GM12878 (cell line): ENCODE measurements at regions not wholly inside any gene's neighbourhood (a gene's known extent, or its start where the extent isn't known, plus 50 kb on each side); places are given as distances from the start of the nearest gene placed in this dataset.

Experiments
- CBX3 ChIP-seq: fragments of 200-600 bp; sonication (generic); IDR thresholded peaks from 2 replicates; pipeline ENCODE4 v1.6.1; 2016; ENCODE audit warnings: low read depth, borderline replicate concordance
- CEBPB ChIP-seq, 2 experiments: fragments of 150-350 bp in 1 of 2; IDR thresholded peaks; 2 replicates each; pipeline ENCODE4 v1.6.1; 2012 to 2014; ENCODE audit warnings: low read depth in 2 of 2, low read length in 2 of 2, borderline replicate concordance in 1 of 2, inconsistent platforms in 1 of 2
- CREB1 ChIP-seq: IDR thresholded peaks from 2 replicates; pipeline ENCODE4 v1.6.1; 2012; ENCODE audit warnings: low read depth, mild to moderate bottlenecking, inconsistent platforms
- CTCF ChIP-seq, 3 experiments: IDR thresholded peaks in 2 of 3; conservative IDR thresholded peaks in 1 of 3; 2 replicates each; pipeline ENCODE4 v1.5.1; 2011; ENCODE audit warnings: low read depth in 3 of 3, low read length in 3 of 3, mild to moderate bottlenecking in 3 of 3, control low read depth in 2 of 3, moderate library complexity in 2 of 3, inconsistent platforms in 1 of 3, mixed read lengths in 1 of 3; ENCODE audit not compliant: control insufficient read depth in 2 of 3, insufficient read depth in 1 of 3; ENCODE audit errors: extremely low read depth in 1 of 3
- EP300 ChIP-seq, 2 experiments: fragments of 150-350 bp in 1 of 2; IDR thresholded peaks; 2 replicates each; pipeline ENCODE4 v1.6.1; 2011 to 2012; ENCODE audit warnings: low read depth in 2 of 2, low read length in 2 of 2, borderline replicate concordance in 1 of 2, improper control_type of control experiment in 1 of 2, inconsistent platforms in 1 of 2; ENCODE audit not compliant: control insufficient read depth in 1 of 2
- ETV6 ChIP-seq, 2 experiments: fragments of 450-650 bp in 1 of 2; IDR thresholded peaks in 1 of 2; conservative IDR thresholded peaks in 1 of 2; 2 replicates each; pipeline ENCODE4 v1.6.1; 2014; ENCODE audit warnings: antibody characterized with exemption in 1 of 2, borderline replicate concordance in 1 of 2, low read depth in 1 of 2, mild to moderate bottlenecking in 1 of 2, moderate library complexity in 1 of 2
- KDM1A ChIP-seq: fragments of 200-600 bp; sonication (generic); IDR thresholded peaks from 2 replicates; pipeline ENCODE4 v1.6.1; 2016; ENCODE audit warnings: borderline replicate concordance
- LARP7 ChIP-seq: fragments of 450-650 bp; IDR thresholded peaks from 2 replicates; pipeline ENCODE4 v1.6.1; 2017; ENCODE audit warnings: mild to moderate bottlenecking
- MXI1 ChIP-seq: fragments of 150-350 bp; IDR thresholded peaks from 2 replicates; pipeline ENCODE4 v1.6.1; 2011; ENCODE audit warnings: low read depth, mild to moderate bottlenecking, inconsistent platforms, low read length, improper control_type of control experiment
- POLR2A ChIP-seq: IDR thresholded peaks from 2 replicates; pipeline ENCODE4 v1.6.1; 2011; ENCODE audit warnings: low read depth, mild to moderate bottlenecking, low read length
- TAF1 ChIP-seq: IDR thresholded peaks from 2 replicates; pipeline ENCODE4 v1.6.1; 2011; ENCODE audit warnings: mild to moderate bottlenecking, low read depth, low read length, borderline replicate concordance
- ZNF217 ChIP-seq: fragments of 450-650 bp; IDR thresholded peaks from 2 replicates; pipeline ENCODE4 v1.6.1; 2017; ENCODE audit warnings: antibody characterized with exemption, mild to moderate bottlenecking
- TF ChIP-seq, protein P1 (sequence below): fragments of 450-650 bp; IDR thresholded peaks from 2 replicates; pipeline ENCODE4 v1.6.1; 2014; ENCODE audit warnings: mild to moderate bottlenecking
- TF ChIP-seq, protein P2 (sequence below): IDR thresholded peaks from 2 replicates; pipeline ENCODE4 v1.6.1; 2012; ENCODE audit warnings: low read length, inconsistent platforms

GRCh38 chr2:20939931-20940795 is 103.7 kb downstream of the APOB start:
- no peak for TF ChIP-seq ZNF217
- no peak for TF ChIP-seq CTCF (IDR thresholded peaks at IDR 0.05 in 2 of 3, conservative IDR thresholded peaks at IDR 0.05 in 1 of 3; ENCODE audit: control insufficient read depth in 2 of 3, extremely low read depth in 1 of 3, insufficient read depth in 1 of 3, low read depth in 3 of 3, low read length in 3 of 3)
- TF ChIP-seq, protein P1, sequence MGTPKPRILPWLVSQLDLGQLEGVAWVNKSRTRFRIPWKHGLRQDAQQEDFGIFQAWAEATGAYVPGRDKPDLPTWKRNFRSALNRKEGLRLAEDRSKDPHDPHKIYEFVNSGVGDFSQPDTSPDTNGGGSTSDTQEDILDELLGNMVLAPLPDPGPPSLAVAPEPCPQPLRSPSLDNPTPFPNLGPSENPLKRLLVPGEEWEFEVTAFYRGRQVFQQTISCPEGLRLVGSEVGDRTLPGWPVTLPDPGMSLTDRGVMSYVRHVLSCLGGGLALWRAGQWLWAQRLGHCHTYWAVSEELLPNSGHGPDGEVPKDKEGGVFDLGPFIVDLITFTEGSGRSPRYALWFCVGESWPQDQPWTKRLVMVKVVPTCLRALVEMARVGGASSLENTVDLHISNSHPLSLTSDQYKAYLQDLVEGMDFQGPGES, result no peak
- no peak for TF ChIP-seq CBX3
- no peak for TF ChIP-seq LARP7
- no peak for TF ChIP-seq TAF1
- TF ChIP-seq EP300 (IDR thresholded peaks at IDR 0.05; ENCODE audit: borderline replicate concordance in 1 of 2, control insufficient read depth in 1 of 2, low read depth in 2 of 2, low read length in 2 of 2), result no peak
- no peak for TF ChIP-seq CREB1
- no peak for TF ChIP-seq MXI1
- TF ChIP-seq ETV6 (conservative IDR thresholded peaks at IDR 0.05 in 1 of 2, IDR thresholded peaks at IDR 0.05 in 1 of 2; ENCODE audit: borderline replicate concordance in 1 of 2, low read depth in 1 of 2), result no peak
- TF ChIP-seq, protein P2, sequence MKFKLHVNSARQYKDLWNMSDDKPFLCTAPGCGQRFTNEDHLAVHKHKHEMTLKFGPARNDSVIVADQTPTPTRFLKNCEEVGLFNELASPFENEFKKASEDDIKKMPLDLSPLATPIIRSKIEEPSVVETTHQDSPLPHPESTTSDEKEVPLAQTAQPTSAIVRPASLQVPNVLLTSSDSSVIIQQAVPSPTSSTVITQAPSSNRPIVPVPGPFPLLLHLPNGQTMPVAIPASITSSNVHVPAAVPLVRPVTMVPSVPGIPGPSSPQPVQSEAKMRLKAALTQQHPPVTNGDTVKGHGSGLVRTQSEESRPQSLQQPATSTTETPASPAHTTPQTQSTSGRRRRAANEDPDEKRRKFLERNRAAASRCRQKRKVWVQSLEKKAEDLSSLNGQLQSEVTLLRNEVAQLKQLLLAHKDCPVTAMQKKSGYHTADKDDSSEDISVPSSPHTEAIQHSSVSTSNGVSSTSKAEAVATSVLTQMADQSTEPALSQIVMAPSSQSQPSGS, result no peak
- TF ChIP-seq POLR2A, result no peak
- TF ChIP-seq CEBPB (IDR thresholded peaks at IDR 0.05; ENCODE audit: borderline replicate concordance in 1 of 2, low read depth in 2 of 2, low read length in 2 of 2), result no peak
- no peak for TF ChIP-seq KDM1A
